Upper lobe of right lung (tissue), 1 donor: ENCODE measurements at regions not wholly inside any gene's neighbourhood (a gene's known extent, or its start where the extent isn't known, plus 50 kb on each side); places are given as distances from the start of the nearest gene placed in this dataset.

Experiments
- ATAC-seq: fragments of 200-7000 bp; cut with Tn5 transposase; one replicate; pipeline ENCODE4 v1.9.1; 2020; ENCODE audit warnings: mild to moderate bottlenecking, moderate library complexity
- DNase-seq: peaks from one replicate; pipeline ENCODE4 v3.0.0-alpha.2; 2020
- H3K27ac ChIP-seq: fragments of 200-600 bp; one replicate; pipeline ENCODE4 v1.8.0; 2022
- H3K27me3 ChIP-seq: fragments of 200-600 bp; one replicate; pipeline ENCODE4 v1.8.0; 2022; ENCODE audit warnings: mild to moderate bottlenecking
- H3K36me3 ChIP-seq: fragments of 200-600 bp; one replicate; pipeline ENCODE4 v1.8.0; 2022
- H3K4me1 ChIP-seq: fragments of 200-600 bp; one replicate; pipeline ENCODE4 v1.8.0; 2022
- H3K4me3 ChIP-seq: fragments of 200-600 bp; one replicate; pipeline ENCODE4 v1.8.0; 2022; ENCODE audit warnings: mild to moderate bottlenecking
- H3K9me3 ChIP-seq: fragments of 200-600 bp; one replicate; pipeline ENCODE4 v1.8.0; 2022
- CTCF ChIP-seq: fragments of 200-600 bp; IDR thresholded peaks from one replicate; pipeline ENCODE4 v1.8.0; 2022; ENCODE audit warnings: antibody characterized with exemption
- intact Hi-C: fragments of 100-400 bp; cut with DNase I; formaldehyde crosslinking; loops from one replicate; pipeline ENCODE4 v1.11.0; 2022
- donor health status: DM: no; HTN: yes; CAD: no; lungs with severe emphysema.

- Histone ChIP-seq H3K4me3 (no peak overlapping the region), H3K36me3 (no peaks in the 10 kb centered on the region), H3K27me3 (no peaks in the 10 kb centered on the region), H3K9me3 (no peaks in the 10 kb centered on the region), H3K27ac (no peak overlapping the region), H3K4me1 (no peaks in the 10 kb centered on the region)
- no peak for DNase-seq
- ATAC-seq: no peak
- intact Hi-C loops: no loop called here
- no peak for TF ChIP-seq CTCF
Measured at GRCh38 chr4:125522588-125522987, 207.8 kb downstream of the FAT4 start.

GRCh38 chr4:125522992-125523391, 208.2 kb downstream of the FAT4 start:
- H3K27me3 ChIP-seq: no peaks in the 10 kb centered on the region
- no peak for TF ChIP-seq CTCF
- DNase-seq: no peak
- intact Hi-C loops: no loop called here
- no peaks in the 10 kb centered on the region for H3K4me1 ChIP-seq
- no peaks in the 10 kb centered on the region for H3K9me3 ChIP-seq
- no peak overlapping the region for H3K27ac ChIP-seq
- no peaks in the 10 kb centered on the region for H3K36me3 ChIP-seq
- no peak overlapping the region for H3K4me3 ChIP-seq
- ATAC-seq: no peak

- DNase-seq (no peak), ATAC-seq (no peak)
- Histone ChIP-seq H3K9me3 (no peaks in the 10 kb centered on the region), H3K27me3 (no peaks in the 10 kb centered on the region), H3K27ac (no peak overlapping the region), H3K4me3 (no peak overlapping the region), H3K4me1 (no peaks in the 10 kb centered on the region), H3K36me3 (no peaks in the 10 kb centered on the region)
- TF ChIP-seq CTCF: no peak
- intact Hi-C loops: no loop called here
Measured at GRCh38 chr4:125526420-125526819, 211.7 kb downstream of the FAT4 start.

- Histone ChIP-seq H3K36me3 (no peaks in the 10 kb centered on the region), H3K27ac (no peak overlapping the region), H3K27me3 (no peaks in the 10 kb centered on the region), H3K4me1 (no peaks in the 10 kb centered on the region), H3K4me3 (no peak overlapping the region), H3K9me3 (no peaks in the 10 kb centered on the region)
- no peak for TF ChIP-seq CTCF
- intact Hi-C loops: no loop called here
- ATAC-seq (no peak), DNase-seq (no peak)
Measured at GRCh38 chr4:125527681-125528080, 212.9 kb downstream of the FAT4 start.

GRCh38 chr4:125529071-125529470, 214.3 kb downstream of the FAT4 start:
- no peaks in the 10 kb centered on the region for H3K27me3 ChIP-seq
- H3K9me3 ChIP-seq: no peaks in the 10 kb centered on the region
- intact Hi-C loops: no loop called here
- TF ChIP-seq CTCF: no peak
- H3K36me3 ChIP-seq: no peaks in the 10 kb centered on the region
- no peak overlapping the region for H3K27ac ChIP-seq
- no peak overlapping the region for H3K4me3 ChIP-seq
- no peak for DNase-seq
- no peak for ATAC-seq
- no peaks in the 10 kb centered on the region for H3K4me1 ChIP-seq

GRCh38 chr4:125538670-125539069, 223.9 kb downstream of the FAT4 start:
- no peak for TF ChIP-seq CTCF
- intact Hi-C loops: no loop called here
- Histone ChIP-seq H3K27ac (no peak overlapping the region), H3K9me3 (no peaks in the 10 kb centered on the region), H3K4me3 (no peak overlapping the region), H3K4me1 (no peaks in the 10 kb centered on the region), H3K27me3 (no peaks in the 10 kb centered on the region), H3K36me3 (no peaks in the 10 kb centered on the region)
- DNase-seq: no peak
- peak; percentile 56 for ATAC-seq
